Natural killer cell (primary cell): ENCODE measurements at regions not wholly inside any gene's neighbourhood (a gene's known extent, or its start where the extent isn't known, plus 50 kb on each side); places are given as distances from the start of the nearest gene placed in this dataset.

ENCODE experiments used
- ATAC-seq, 3 donors: fragments of 150-1000 bp in 2 of 3; fragments of 200-7000 bp in 1 of 3; cut with Tn5 transposase; 1 replicate in 1 of 3; 2 replicates in 2 of 3; pipeline ENCODE4 v1.10.0; 2021; ENCODE audit warnings: mild to moderate bottlenecking in 2 of 3, moderate library complexity in 2 of 3
- DNase-seq, 2 donors: peaks; one replicate each; pipeline versions ENCODE4 v3.0.0 to v3.0.0-alpha.2; 2013 to 2021; ENCODE audit warnings: mixed read lengths in 1 of 2
- H3K27ac ChIP-seq: one replicate; pipeline ENCODE4 v1.5.1; 2013; ENCODE audit warnings: mild to moderate bottlenecking, low read length
- H3K27me3 ChIP-seq: one replicate; pipeline ENCODE4 v1.6.1; 2013; ENCODE audit warnings: low read length; ENCODE audit not compliant: control insufficient read depth, insufficient read depth
- H3K36me3 ChIP-seq: one replicate; pipeline ENCODE4 v1.6.1; 2013; ENCODE audit warnings: low read length; ENCODE audit not compliant: control insufficient read depth, insufficient read depth
- H3K4me1 ChIP-seq: one replicate; pipeline ENCODE4 v1.6.1; 2013; ENCODE audit warnings: low read length; ENCODE audit not compliant: control insufficient read depth, insufficient read depth
- H3K4me3 ChIP-seq: one replicate; pipeline ENCODE4 v1.5.1; 2013; ENCODE audit warnings: low read length
- H3K9me3 ChIP-seq: one replicate; pipeline ENCODE4 v1.6.1; 2013; ENCODE audit warnings: low read length; ENCODE audit not compliant: control insufficient read depth, insufficient read depth
- H3K27ac Mint-ChIP-seq, 2 donors: one replicate each; pipeline ENCODE4 v1.8.0; 2022; ENCODE audit warnings: mild to moderate bottlenecking in 2 of 2, mixed read lengths in 2 of 2, moderate library complexity in 1 of 2
- H3K27me3 Mint-ChIP-seq, 2 donors: one replicate each; pipeline ENCODE4 v1.8.0; 2022; ENCODE audit warnings: low read depth in 2 of 2, mixed read lengths in 2 of 2
- H3K36me3 Mint-ChIP-seq: one replicate; pipeline ENCODE4 v1.8.0; 2022; ENCODE audit warnings: mixed read lengths
- H3K4me1 Mint-ChIP-seq, 2 donors: one replicate each; pipeline ENCODE4 v1.8.0; 2022; ENCODE audit warnings: mixed read lengths in 2 of 2
- H3K4me3 Mint-ChIP-seq: one replicate; pipeline ENCODE4 v1.8.0; 2022; ENCODE audit warnings: mild to moderate bottlenecking, moderate library complexity, mixed read lengths
- H3K9me3 Mint-ChIP-seq, 2 donors: one replicate each; pipeline ENCODE4 v1.8.0; 2022; ENCODE audit warnings: mixed read lengths in 2 of 2
- CTCF ChIP-seq: fragments of 200-600 bp; IDR thresholded peaks from one replicate; pipeline ENCODE4 v1.8.0; 2022; ENCODE audit warnings: antibody characterized with exemption
- WGBS: methylation state at CpG from one replicate; pipeline ENCODE4 v1.1.7; 2013; ENCODE audit warnings: missing lambda C conversion rate; ENCODE audit not compliant: insufficient coverage; 5-methylcytosine and 5-hydroxymethylcytosine counted together
- intact Hi-C: fragments of 100-400 bp; cut with micrococcal nuclease; formaldehyde crosslinking; loops from one replicate; pipeline ENCODE4 v1.14.2; 2022

- Histone ChIP-seq H3K36me3 (no peaks in the 10 kb centered on the region), H3K4me1 (peaks cover 5% of the 10 kb centered on the region), H3K4me3 (no peak overlapping the region), H3K9me3 (no peaks in the 10 kb centered on the region), H3K27me3 (no peaks in the 10 kb centered on the region), H3K27ac (no peak overlapping the region)
- ATAC-seq: peak in 1 of 3 donors; percentile 83
- Mint-ChIP-seq H3K27ac (no peak overlapping the region), H3K27me3 (peaks cover 7% of the 10 kb centered on the region in 2 donors), H3K4me1 (peaks cover 0 to 5% of the 10 kb centered on the region in 2 donors), H3K36me3 (no peaks in the 10 kb centered on the region), H3K9me3 (no peaks in the 10 kb centered on the region), H3K4me3 (no peak overlapping the region)
- WGBS: 25% methylated on average over 7 of the region's 7 CpGs
- TF ChIP-seq CTCF: no peak
- intact Hi-C loops: no loop called here
- DNase-seq: no peak
Measured at GRCh38 chr5:56763711-56764466, 51.5 kb upstream of the MAP3K1 start.

GRCh38 chr5:56763182-56763581 lies 52.2 kb upstream of the MAP3K1 start:
- TF ChIP-seq CTCF: no peak
- Mint-ChIP-seq H3K4me1 (peaks cover 0 to 5% of the 10 kb centered on the region in 2 donors), H3K27me3 (peaks cover 7% of the 10 kb centered on the region in 2 donors), H3K9me3 (no peaks in the 10 kb centered on the region), H3K36me3 (no peaks in the 10 kb centered on the region), H3K4me3 (no peak overlapping the region), H3K27ac (no peak overlapping the region)
- ATAC-seq: peak in 1 of 3 donors; percentile 10
- no peak overlapping the region for H3K27ac ChIP-seq
- no peaks in the 10 kb centered on the region for H3K9me3 ChIP-seq
- no peak overlapping the region for H3K4me3 ChIP-seq
- H3K4me1 ChIP-seq: peaks cover 5% of the 10 kb centered on the region
- intact Hi-C loops: no loop called here
- H3K36me3 ChIP-seq: no peaks in the 10 kb centered on the region
- 62% methylated on average over 1 of the region's 1 CpG for WGBS
- no peaks in the 10 kb centered on the region for H3K27me3 ChIP-seq
- no peak for DNase-seq

- no peak overlapping the region for H3K4me3 ChIP-seq
- no peak for DNase-seq
Measured at GRCh38 chr5:56761151-56761885, 54.0 kb upstream of the MAP3K1 start.

More at GRCh38 chr5:56761151-56761885, 54.0 kb upstream of the MAP3K1 start:
- no peaks in the 10 kb centered on the region for H3K27me3 ChIP-seq
- TF ChIP-seq CTCF: no peak
- Mint-ChIP-seq H3K4me3 (no peak overlapping the region), H3K9me3 (no peaks in the 10 kb centered on the region), H3K27ac (no peak overlapping the region), H3K27me3 (peaks cover 3 to 7% of the 10 kb centered on the region in 2 donors), H3K36me3 (no peaks in the 10 kb centered on the region), H3K4me1 (peaks cover 0 to 5% of the 10 kb centered on the region in 2 donors)
- H3K27ac ChIP-seq: no peak overlapping the region
- intact Hi-C loops: no loop called here
- peaks cover 5% of the 10 kb centered on the region for H3K4me1 ChIP-seq
- no peaks in the 10 kb centered on the region for H3K36me3 ChIP-seq
- no peaks in the 10 kb centered on the region for H3K9me3 ChIP-seq
- WGBS: 50% methylated on average over 4 of the region's 4 CpGs
- no peak for ATAC-seq
